Skeletal muscle tissue (tissue), 3 donors: ENCODE measurements at regions not wholly inside any gene's neighbourhood (a gene's known extent, or its start where the extent isn't known, plus 50 kb on each side); places are given as distances from the start of the nearest gene placed in this dataset.
"Not testable (repeated sequence)": the region's sequence is repeated elsewhere in the genome, so short reads cannot be mapped to it uniquely, and the experiment has no call there.

Experiments
- H3K27ac ChIP-seq: one replicate; pipeline ENCODE4 v1.7.0; 2013; ENCODE audit warnings: mild to moderate bottlenecking, low read depth, low read length, inconsistent platforms
- H3K27me3 ChIP-seq, 3 donors: one replicate each; pipeline ENCODE4 v1.7.0; 2013; ENCODE audit warnings: low read length in 3 of 3; ENCODE audit not compliant: control insufficient read depth in 3 of 3, insufficient read depth in 3 of 3
- H3K36me3 ChIP-seq, 3 donors: one replicate each; pipeline ENCODE4 v1.7.0; 2013; ENCODE audit warnings: low read length in 3 of 3; ENCODE audit not compliant: control insufficient read depth in 3 of 3, insufficient read depth in 3 of 3
- H3K4me1 ChIP-seq, 3 donors: one replicate each; pipeline ENCODE4 v1.7.0; 2013; ENCODE audit warnings: low read length in 3 of 3, mild to moderate bottlenecking in 3 of 3; ENCODE audit not compliant: control insufficient read depth in 3 of 3, insufficient read depth in 3 of 3
- H3K4me3 ChIP-seq, 3 donors: one replicate each; pipeline ENCODE4 v1.7.0; 2013; ENCODE audit warnings: low read length in 3 of 3
- H3K9ac ChIP-seq, 3 donors: one replicate each; pipeline ENCODE4 v1.7.0; 2013; ENCODE audit warnings: low read length in 3 of 3, mild to moderate bottlenecking in 3 of 3, moderate library complexity in 2 of 3, low read depth in 1 of 3
- H3K9me3 ChIP-seq, 3 donors: one replicate each; pipeline ENCODE4 v1.7.0; 2013; ENCODE audit warnings: low read length in 3 of 3; ENCODE audit not compliant: control insufficient read depth in 3 of 3
- donor health status: Osteomylitis.

DNA sequence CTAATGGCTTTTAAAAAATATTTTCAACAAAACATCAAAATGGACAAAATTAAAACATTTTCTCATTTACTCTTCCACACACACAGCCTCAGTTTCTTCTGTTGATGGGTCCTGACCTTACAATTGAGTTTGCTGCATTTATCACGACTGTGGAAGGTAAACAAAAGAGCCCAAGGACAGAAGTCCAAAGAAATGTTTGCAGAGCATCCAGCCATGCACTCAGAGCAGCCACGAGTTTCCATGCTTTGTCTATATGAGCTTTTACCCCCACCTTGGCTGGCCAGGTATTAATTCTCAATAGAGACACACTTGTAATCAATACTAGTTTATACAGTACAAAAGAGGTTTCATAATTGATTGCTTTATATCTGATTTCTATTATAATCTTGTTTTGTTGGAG is 85.0 kb upstream of the WDFY3 start:
- Histone ChIP-seq H3K4me3 (no peak overlapping the region), H3K27ac (no peak overlapping the region), H3K9ac (no peak overlapping the region), H3K4me1 (no peaks in the 10 kb centered on the region), H3K9me3 (no peaks in the 10 kb centered on the region), H3K36me3 (no peaks in the 10 kb centered on the region), H3K27me3 (no peaks in the 10 kb centered on the region)

DNA sequence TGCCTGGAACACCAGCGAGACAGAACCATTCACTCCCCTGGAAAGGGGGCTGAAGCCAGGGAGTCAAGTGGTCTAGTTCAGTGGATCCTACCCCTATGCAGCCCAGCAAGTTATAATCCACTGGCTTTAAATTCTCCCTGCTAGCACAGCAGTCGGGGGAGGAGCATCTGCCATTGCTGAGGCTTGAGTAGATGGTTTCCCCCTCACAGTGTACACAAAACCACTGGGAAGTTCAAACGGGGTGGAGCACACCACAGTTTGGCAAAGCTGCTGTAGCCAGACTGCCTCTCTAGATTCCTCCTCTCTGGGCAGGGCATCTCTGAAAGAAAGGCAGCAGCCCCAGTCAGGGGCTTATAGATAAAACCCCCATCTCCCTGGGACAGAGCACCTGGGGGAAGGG is 88.4 kb upstream of the WDFY3 start:
- not testable (repeated sequence) for H3K4me1 ChIP-seq, H3K9me3 ChIP-seq, H3K36me3 ChIP-seq, H3K27me3 ChIP-seq, H3K4me3 ChIP-seq, H3K9ac ChIP-seq, H3K27ac ChIP-seq

DNA sequence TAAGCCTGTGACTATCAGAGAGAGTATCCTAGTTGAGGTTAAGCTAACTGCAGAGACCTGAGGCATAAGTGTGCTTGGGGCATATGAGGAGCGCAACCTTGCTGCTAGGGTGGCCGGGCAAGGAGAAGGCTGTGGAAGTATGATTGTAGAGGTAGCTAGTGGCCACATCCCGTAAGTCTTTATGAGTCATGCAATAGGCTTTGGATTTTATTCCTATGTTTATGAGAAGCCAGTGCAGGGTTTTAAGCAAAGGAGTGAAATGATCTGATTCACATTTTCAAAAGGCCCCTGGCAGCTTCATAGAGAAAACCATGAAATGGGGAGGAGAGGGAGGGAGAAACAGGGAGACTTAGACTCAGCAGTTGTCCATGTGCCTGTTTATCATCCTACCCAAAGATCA is 92.1 kb upstream of the WDFY3 start:
- H3K36me3 ChIP-seq, result no peaks in the 10 kb centered on the region
- no peak overlapping the region for H3K27ac ChIP-seq
- no peaks in the 10 kb centered on the region for H3K9me3 ChIP-seq
- no peaks in the 10 kb centered on the region for H3K27me3 ChIP-seq
- no peaks in the 10 kb centered on the region for H3K4me1 ChIP-seq
- no peak overlapping the region for H3K4me3 ChIP-seq
- H3K9ac ChIP-seq, result no peak overlapping the region

DNA sequence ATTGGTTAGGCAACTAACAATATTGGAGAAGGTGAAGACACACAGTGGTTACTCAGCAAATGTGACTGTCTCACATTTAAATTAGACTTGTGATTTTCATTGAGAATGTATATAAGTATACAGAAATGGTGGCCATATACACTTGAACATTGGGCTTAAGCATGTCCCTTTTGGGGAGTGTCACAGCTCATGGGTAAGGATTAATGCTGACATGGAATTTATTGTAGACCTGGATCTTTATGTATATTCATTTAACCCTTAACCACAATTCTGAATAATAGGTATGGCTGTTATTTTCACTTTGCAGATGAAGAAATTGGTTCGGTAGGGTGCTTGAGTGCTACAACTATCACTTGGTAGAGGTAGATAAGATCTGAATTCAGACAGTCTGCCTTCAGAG is 95.5 kb upstream of the WDFY3 start:
- Histone ChIP-seq H3K4me1 (no peaks in the 10 kb centered on the region), H3K27me3 (no peaks in the 10 kb centered on the region), H3K4me3 (no peak overlapping the region), H3K9ac (no peak overlapping the region), H3K36me3 (no peaks in the 10 kb centered on the region), H3K9me3 (no peaks in the 10 kb centered on the region), H3K27ac (no peak overlapping the region)

DNA sequence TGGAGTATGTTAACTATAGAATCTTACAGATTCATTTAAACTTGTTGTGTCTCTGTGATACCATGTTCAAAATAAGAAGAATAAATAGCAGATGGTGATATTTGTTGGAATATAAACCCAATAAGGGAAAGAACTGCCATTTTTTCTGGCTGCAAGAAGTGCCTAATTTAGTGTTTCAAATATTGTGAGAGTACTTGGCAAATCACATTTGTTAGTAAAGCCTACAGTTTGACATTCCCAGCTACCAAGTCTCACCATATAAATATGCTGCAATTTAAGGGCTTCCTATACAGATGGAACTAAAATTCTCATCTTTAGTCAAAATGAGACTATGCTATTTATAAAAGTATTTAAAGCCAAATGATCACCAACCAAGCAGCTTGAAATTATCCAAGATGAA is 96.0 kb upstream of the WDFY3 start:
- Histone ChIP-seq H3K27me3 (no peaks in the 10 kb centered on the region), H3K9ac (no peak overlapping the region), H3K27ac (no peak overlapping the region), H3K36me3 (no peaks in the 10 kb centered on the region), H3K4me3 (no peak overlapping the region), H3K4me1 (no peaks in the 10 kb centered on the region), H3K9me3 (no peaks in the 10 kb centered on the region)

DNA sequence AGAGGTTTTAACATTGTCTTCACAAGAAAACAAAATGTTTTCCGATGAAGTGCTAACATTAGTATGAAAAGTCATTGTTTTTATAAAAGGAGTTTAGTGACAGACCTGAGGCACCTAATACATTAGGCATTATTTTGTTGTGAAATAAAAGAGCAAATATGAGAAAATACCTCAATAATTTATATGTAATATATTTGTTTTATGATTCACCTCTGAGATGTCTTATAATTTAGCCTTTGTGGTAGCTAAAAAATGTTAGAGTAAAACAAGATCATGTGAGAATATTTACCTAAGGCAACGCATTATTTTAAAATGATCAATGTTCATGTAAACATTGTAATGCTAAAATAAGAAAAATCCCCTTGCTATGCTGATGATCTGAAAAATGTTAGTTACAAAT is 100.9 kb upstream of the WDFY3 start:
- Histone ChIP-seq H3K9me3 (peaks cover 0 to 3% (median 0%) of the 10 kb centered on the region in 3 donors), H3K27me3 (no peaks in the 10 kb centered on the region)

DNA sequence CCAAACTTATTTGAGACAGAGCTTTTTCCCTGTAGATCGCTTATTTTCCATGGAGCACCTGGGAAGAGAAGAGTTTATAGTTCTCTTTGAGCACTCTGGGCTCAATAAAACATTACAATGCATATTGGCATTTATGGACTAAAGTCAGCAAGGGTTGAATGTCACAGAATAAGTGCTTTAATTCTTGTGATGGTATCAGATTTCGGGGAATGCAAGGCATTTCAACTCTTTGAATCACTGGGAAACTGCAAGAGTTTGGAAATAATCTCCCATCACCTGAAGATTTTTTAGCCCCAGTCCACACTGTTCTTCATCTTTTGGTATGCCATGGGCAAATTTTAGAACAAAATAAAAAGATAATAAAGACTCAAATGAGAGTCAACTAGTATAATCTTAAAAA is 111.5 kb upstream of the WDFY3 start:
- Histone ChIP-seq H3K4me3 (no peak overlapping the region), H3K27ac (no peak overlapping the region), H3K9ac (no peak overlapping the region), H3K36me3 (no peaks in the 10 kb centered on the region), H3K4me1 (no peaks in the 10 kb centered on the region), H3K9me3 (peaks cover 0 to 1% (median 0%) of the 10 kb centered on the region in 3 donors), H3K27me3 (no peaks in the 10 kb centered on the region)

More for the DNA sequence above, 100.9 kb upstream of the WDFY3 start:
- H3K4me1 ChIP-seq, result no peaks in the 10 kb centered on the region
- no peaks in the 10 kb centered on the region for H3K36me3 ChIP-seq
- no peak overlapping the region for H3K27ac ChIP-seq
- no peak overlapping the region for H3K4me3 ChIP-seq
- H3K9ac ChIP-seq, result no peak overlapping the region

DNA sequence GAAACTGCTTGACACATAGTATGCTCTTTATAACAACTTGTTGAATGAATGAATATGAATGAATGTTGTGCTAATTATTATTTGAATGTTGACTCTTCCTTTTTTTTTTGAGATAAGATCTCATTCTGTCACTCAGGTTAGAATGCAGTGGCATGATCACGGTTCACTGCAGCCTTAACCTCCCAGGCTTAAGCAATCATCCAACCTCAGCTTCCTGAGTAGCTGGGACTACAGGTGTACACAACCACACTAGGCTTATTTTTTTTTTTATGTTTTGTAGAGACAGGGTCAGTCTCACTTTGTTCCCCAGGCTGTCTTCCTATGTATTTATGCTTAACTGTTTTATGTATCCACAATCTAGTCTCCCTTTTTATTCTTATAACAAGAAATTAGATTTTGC is 114.7 kb upstream of the WDFY3 start:
- H3K4me3 ChIP-seq, result no peak overlapping the region
- no peak overlapping the region for H3K9ac ChIP-seq
- H3K27ac ChIP-seq, result no peak overlapping the region
- no peaks in the 10 kb centered on the region for H3K4me1 ChIP-seq
- H3K27me3 ChIP-seq, result no peaks in the 10 kb centered on the region
- H3K36me3 ChIP-seq, result no peaks in the 10 kb centered on the region
- peaks cover 0 to 1% (median 0%) of the 10 kb centered on the region in 3 donors for H3K9me3 ChIP-seq

DNA sequence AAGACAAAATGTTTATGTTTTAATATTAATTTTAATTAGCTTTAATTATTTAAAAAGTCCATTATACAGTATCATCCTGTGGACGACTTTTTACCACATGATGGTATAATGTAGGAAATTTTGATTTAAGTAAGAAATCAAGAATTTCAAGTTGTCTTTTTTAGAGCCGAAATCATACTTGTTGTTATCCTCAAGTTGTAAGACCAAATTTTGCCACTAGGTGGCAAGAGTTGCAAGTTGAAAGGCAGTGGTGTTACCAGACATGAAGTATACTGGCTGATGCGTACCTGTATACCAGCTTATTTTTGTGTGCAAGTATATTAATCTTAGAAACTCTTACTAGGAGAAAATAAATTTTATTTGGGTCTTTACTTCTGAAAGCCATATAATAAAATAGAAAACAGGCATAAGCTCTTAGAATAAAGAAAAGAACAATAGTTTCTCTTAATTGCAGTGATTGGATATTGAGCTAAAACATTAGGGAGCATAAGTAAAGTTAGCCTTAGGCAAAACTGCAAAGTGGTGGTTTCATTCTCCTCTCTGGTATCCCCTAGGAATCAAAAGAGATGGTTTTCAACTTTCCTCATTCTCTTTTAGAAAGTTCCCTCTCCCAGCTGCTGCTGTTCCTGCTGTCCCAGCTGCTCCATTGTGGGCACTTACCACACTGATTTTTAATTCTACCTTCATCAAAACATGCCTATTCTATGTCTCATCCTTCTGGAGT is 118.0 kb upstream of the WDFY3 start:
- Histone ChIP-seq H3K9ac (no peak overlapping the region), H3K4me3 (no peak overlapping the region), H3K27me3 (no peaks in the 10 kb centered on the region), H3K36me3 (no peaks in the 10 kb centered on the region), H3K27ac (no peak overlapping the region), H3K9me3 (no peaks in the 10 kb centered on the region), H3K4me1 (no peaks in the 10 kb centered on the region)

DNA sequence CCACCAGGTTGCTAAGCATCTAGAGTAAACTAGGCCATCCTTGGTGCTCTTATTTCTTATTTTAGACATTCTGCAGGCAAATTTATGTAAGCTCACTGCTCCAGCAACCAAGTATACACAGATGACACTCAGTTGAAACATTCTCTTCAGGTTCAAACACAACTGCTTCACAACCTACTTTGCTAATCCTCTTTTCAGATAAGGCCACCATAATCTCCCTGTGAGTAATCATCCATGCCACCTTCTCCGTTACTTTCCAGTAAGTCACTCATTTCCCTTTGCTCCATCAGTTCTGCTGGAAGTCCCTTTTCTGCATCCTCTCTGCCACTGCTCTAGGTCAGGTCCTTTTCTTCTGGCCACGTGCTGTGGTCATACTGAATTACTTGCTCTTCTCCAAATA is 120.2 kb upstream of the WDFY3 start:
- Histone ChIP-seq H3K36me3 (no peaks in the 10 kb centered on the region), H3K4me1 (no peaks in the 10 kb centered on the region), H3K4me3 (no peak overlapping the region), H3K27ac (no peak overlapping the region), H3K9ac (no peak overlapping the region), H3K9me3 (no peaks in the 10 kb centered on the region), H3K27me3 (no peaks in the 10 kb centered on the region)
